ENCODE measurements at regions not wholly inside any gene's neighbourhood (a gene's known extent, or its start where the extent isn't known, plus 50 kb on each side); places are given as distances from the start of the nearest gene placed in this dataset.

- no peak for TF ChIP-seq TAF1 (IDR thresholded peaks at IDR 0.05; ENCODE audit: low read depth, low read length)
Measured at GRCh38 chr6:149136273-149136912, 181.1 kb upstream of the TAB2 start (continued).

All from H1 (cell line).